ENCODE measurements at regions not wholly inside any gene's neighbourhood (a gene's known extent, or its start where the extent isn't known, plus 50 kb on each side); places are given as distances from the start of the nearest gene placed in this dataset.
"Not testable (repeated sequence)": the region's sequence is repeated elsewhere in the genome, so short reads cannot be mapped to it uniquely, and the experiment has no call there.

- POLR2A ChIA-PET; DNase-seq (ENCODE audit: low spot score); intact Hi-C loops (cut with micrococcal nuclease; ENCODE audit: unreplicated experiment); H3K4me2 ChIP-seq (ENCODE audit: low read length); H4K20me1 ChIP-seq (ENCODE audit: insufficient read depth, low read length); H3K27ac ChIP-seq (ENCODE audit: low read depth, low read length, poor library complexity, severe bottlenecking); H3K9me3 ChIP-seq (ENCODE audit: low read length); CTCF ChIA-PET (ENCODE audit: unreplicated experiment); H3K36me3 ChIP-seq (ENCODE audit: insufficient read depth, low read length); H3K9me2 ChIP-seq (ENCODE audit: insufficient read depth, low read length); H2AFZ ChIP-seq (ENCODE audit: low read length); BruUV-seq (replicated peaks); H3K4me3 ChIP-seq (ENCODE audit: low read depth, low read length, poor library complexity, severe bottlenecking); H3K4me1 ChIP-seq (ENCODE audit: insufficient read depth, low read length, poor library complexity, severe bottlenecking); H3K79me2 ChIP-seq (ENCODE audit: insufficient read depth, low read depth, low read length): not testable (repeated sequence)
Measured at GRCh38 chr15:30688684-30689083, 62.8 kb downstream of the ARHGAP11B start.

- H3K4me3 ChIP-seq (ENCODE audit: low read depth, low read length, poor library complexity, severe bottlenecking); H3K36me3 ChIP-seq (ENCODE audit: insufficient read depth, low read length); POLR2A ChIA-PET: not testable (repeated sequence)
Measured at GRCh38 chr15:30690153-30690552, 64.2 kb downstream of the ARHGAP11B start.

GRCh38 chr15:30695811-30696210, 69.9 kb downstream of the ARHGAP11B start:
- CTCF ChIA-PET (ENCODE audit: unreplicated experiment); H3K79me2 ChIP-seq (ENCODE audit: insufficient read depth, low read depth, low read length); H3K36me3 ChIP-seq (ENCODE audit: insufficient read depth, low read length); intact Hi-C loops (cut with micrococcal nuclease; ENCODE audit: unreplicated experiment); DNase-seq (ENCODE audit: low spot score); H2AFZ ChIP-seq (ENCODE audit: low read length); H3K9me2 ChIP-seq (ENCODE audit: insufficient read depth, low read length); H4K20me1 ChIP-seq (ENCODE audit: insufficient read depth, low read length); H3K4me3 ChIP-seq (ENCODE audit: low read depth, low read length, poor library complexity, severe bottlenecking); H3K4me2 ChIP-seq (ENCODE audit: low read length); POLR2A ChIA-PET; H3K27ac ChIP-seq (ENCODE audit: low read depth, low read length, poor library complexity, severe bottlenecking); H3K9me3 ChIP-seq (ENCODE audit: low read length); BruUV-seq (replicated peaks): not testable (repeated sequence)
- peaks cover 26% of the 10 kb centered on the region for H3K4me1 ChIP-seq (ENCODE audit: insufficient read depth, low read length, poor library complexity, severe bottlenecking)

More at GRCh38 chr15:30690153-30690552, 64.2 kb downstream of the ARHGAP11B start:
- BruUV-seq (replicated peaks); intact Hi-C loops (cut with micrococcal nuclease; ENCODE audit: unreplicated experiment); H3K9me2 ChIP-seq (ENCODE audit: insufficient read depth, low read length); H3K79me2 ChIP-seq (ENCODE audit: insufficient read depth, low read depth, low read length); CTCF ChIA-PET (ENCODE audit: unreplicated experiment); H3K9me3 ChIP-seq (ENCODE audit: low read length); H4K20me1 ChIP-seq (ENCODE audit: insufficient read depth, low read length); DNase-seq (ENCODE audit: low spot score); H2AFZ ChIP-seq (ENCODE audit: low read length); H3K4me2 ChIP-seq (ENCODE audit: low read length); H3K27ac ChIP-seq (ENCODE audit: low read depth, low read length, poor library complexity, severe bottlenecking): not testable (repeated sequence)
- H3K4me1 ChIP-seq (ENCODE audit: insufficient read depth, low read length, poor library complexity, severe bottlenecking), result peaks cover 11% of the 10 kb centered on the region

GRCh38 chr15:30696439-30697314, 70.7 kb downstream of the ARHGAP11B start:
- H3K9me2 ChIP-seq (ENCODE audit: insufficient read depth, low read length); H3K4me3 ChIP-seq (ENCODE audit: low read depth, low read length, poor library complexity, severe bottlenecking); H4K20me1 ChIP-seq (ENCODE audit: insufficient read depth, low read length); CTCF ChIA-PET (ENCODE audit: unreplicated experiment); H3K79me2 ChIP-seq (ENCODE audit: insufficient read depth, low read depth, low read length); H3K36me3 ChIP-seq (ENCODE audit: insufficient read depth, low read length); DNase-seq (ENCODE audit: low spot score); H3K9me3 ChIP-seq (ENCODE audit: low read length); BruUV-seq (replicated peaks); intact Hi-C loops (cut with micrococcal nuclease; ENCODE audit: unreplicated experiment); POLR2A ChIA-PET; H2AFZ ChIP-seq (ENCODE audit: low read length): not testable (repeated sequence)
- H3K4me2 ChIP-seq (ENCODE audit: low read length), result peak overlapping the region; percentile 29; the same call in 1 of the 2 replicates
- H3K27ac ChIP-seq (ENCODE audit: low read depth, low read length, poor library complexity, severe bottlenecking), result peak overlapping the region; percentile 40
- H3K4me1 ChIP-seq (ENCODE audit: insufficient read depth, low read length, poor library complexity, severe bottlenecking), result peaks cover 29% of the 10 kb centered on the region

- peaks cover 29% of the 10 kb centered on the region for H3K4me1 ChIP-seq (ENCODE audit: insufficient read depth, low read length, poor library complexity, severe bottlenecking)
- CTCF ChIA-PET (ENCODE audit: unreplicated experiment); H3K9me2 ChIP-seq (ENCODE audit: insufficient read depth, low read length); H3K9me3 ChIP-seq (ENCODE audit: low read length); H3K27ac ChIP-seq (ENCODE audit: low read depth, low read length, poor library complexity, severe bottlenecking); H3K36me3 ChIP-seq (ENCODE audit: insufficient read depth, low read length); BruUV-seq (replicated peaks); H4K20me1 ChIP-seq (ENCODE audit: insufficient read depth, low read length); H3K79me2 ChIP-seq (ENCODE audit: insufficient read depth, low read depth, low read length); POLR2A ChIA-PET; H3K4me2 ChIP-seq (ENCODE audit: low read length); H2AFZ ChIP-seq (ENCODE audit: low read length); H3K4me3 ChIP-seq (ENCODE audit: low read depth, low read length, poor library complexity, severe bottlenecking); intact Hi-C loops (cut with micrococcal nuclease; ENCODE audit: unreplicated experiment): not testable (repeated sequence)
- peak; percentile 20 for DNase-seq (ENCODE audit: low spot score)
Measured at GRCh38 chr15:30697315-30697685, 71.4 kb downstream of the ARHGAP11B start.

- H2AFZ ChIP-seq (ENCODE audit: low read length); H3K36me3 ChIP-seq (ENCODE audit: insufficient read depth, low read length); H3K4me2 ChIP-seq (ENCODE audit: low read length); POLR2A ChIA-PET; intact Hi-C loops (cut with micrococcal nuclease; ENCODE audit: unreplicated experiment); H3K9me2 ChIP-seq (ENCODE audit: insufficient read depth, low read length); H3K79me2 ChIP-seq (ENCODE audit: insufficient read depth, low read depth, low read length); H3K9me3 ChIP-seq (ENCODE audit: low read length); DNase-seq (ENCODE audit: low spot score); H3K4me3 ChIP-seq (ENCODE audit: low read depth, low read length, poor library complexity, severe bottlenecking); BruUV-seq (replicated peaks); H4K20me1 ChIP-seq (ENCODE audit: insufficient read depth, low read length); CTCF ChIA-PET (ENCODE audit: unreplicated experiment): not testable (repeated sequence)
- H3K27ac ChIP-seq (ENCODE audit: low read depth, low read length, poor library complexity, severe bottlenecking), result peak overlapping the region; percentile 28
- H3K4me1 ChIP-seq (ENCODE audit: insufficient read depth, low read length, poor library complexity, severe bottlenecking), result peaks cover 18% of the 10 kb centered on the region
Measured at GRCh38 chr15:30700006-30700597, 74.2 kb downstream of the ARHGAP11B start.
